ENCODE measurements at regions not wholly inside any gene's neighbourhood (a gene's known extent, or its start where the extent isn't known, plus 50 kb on each side); places are given as distances from the start of the nearest gene placed in this dataset.
"Not testable (repeated sequence)": the region's sequence is repeated elsewhere in the genome, so short reads cannot be mapped to it uniquely, and the experiment has no call there.

GRCh38 chr21:17044696-17045095 is 468.1 kb upstream of the CXADR start:
- DNase-seq (ENCODE audit: low spot score), result no peak

- peak; percentile 54 for DNase-seq (ENCODE audit: low spot score)
Measured at GRCh38 chr21:17045214-17045853, 467.5 kb upstream of the CXADR start.

- DNase-seq (ENCODE audit: low spot score), result no peak
Measured at GRCh38 chr21:17048974-17049373, 463.9 kb upstream of the CXADR start.

GRCh38 chr21:17050156-17050555 is 462.7 kb upstream of the CXADR start:
- no peak for DNase-seq (ENCODE audit: low spot score)

- no peak for DNase-seq (ENCODE audit: low spot score)
Measured at GRCh38 chr21:17050646-17051045, 462.2 kb upstream of the CXADR start.

- DNase-seq (ENCODE audit: low spot score), result peak; percentile 48
Measured at GRCh38 chr21:17051054-17051453, 461.8 kb upstream of the CXADR start.

GRCh38 chr21:17053321-17053720 is 459.5 kb upstream of the CXADR start:
- DNase-seq (ENCODE audit: low spot score), result no peak

GRCh38 chr21:17059936-17060335 is 452.9 kb upstream of the CXADR start:
- DNase-seq (ENCODE audit: low spot score), result no peak

- no peak for DNase-seq (ENCODE audit: low spot score)
Measured at GRCh38 chr21:17066006-17066405, 446.8 kb upstream of the CXADR start.

GRCh38 chr21:17071093-17071492 is 441.8 kb upstream of the CXADR start:
- no peak for DNase-seq (ENCODE audit: low spot score)

GRCh38 chr21:17081193-17081592 is 431.6 kb upstream of the CXADR start:
- no peak for DNase-seq (ENCODE audit: low spot score)

GRCh38 chr21:17082843-17083483 is 429.9 kb upstream of the CXADR start:
- no peak for DNase-seq (ENCODE audit: low spot score)

GRCh38 chr21:17085707-17086106 is 427.1 kb upstream of the CXADR start:
- no peak for DNase-seq (ENCODE audit: low spot score)

GRCh38 chr21:17088500-17088899 is 424.3 kb upstream of the CXADR start:
- no peak for DNase-seq (ENCODE audit: low spot score)

- DNase-seq (ENCODE audit: low spot score), result no peak
Measured at GRCh38 chr21:17089091-17089491, 423.8 kb upstream of the CXADR start.

- no peak for DNase-seq (ENCODE audit: low spot score)
Measured at GRCh38 chr21:17101696-17102095, 411.1 kb upstream of the CXADR start.

- no peak for DNase-seq (ENCODE audit: low spot score)
Measured at GRCh38 chr21:17105932-17106331, 406.9 kb upstream of the CXADR start.

- DNase-seq (ENCODE audit: low spot score), result no peak
Measured at GRCh38 chr21:17114045-17114444, 398.8 kb upstream of the CXADR start.

GRCh38 chr21:17118638-17119384 is 394.0 kb upstream of the CXADR start:
- DNase-seq (ENCODE audit: low spot score), result no peak

GRCh38 chr21:17119466-17120297 is 393.2 kb upstream of the CXADR start:
- DNase-seq (ENCODE audit: low spot score), result no peak

- not testable (repeated sequence) for DNase-seq (ENCODE audit: low spot score)
Measured at GRCh38 chr21:17127395-17127794, 385.4 kb upstream of the CXADR start.

GRCh38 chr21:17128132-17128531 is 384.7 kb upstream of the CXADR start:
- DNase-seq (ENCODE audit: low spot score), result no peak

All from GM03348 (cell line).